Cardiac septum (tissue), 1 donor: ENCODE measurements at regions not wholly inside any gene's neighbourhood (a gene's known extent, or its start where the extent isn't known, plus 50 kb on each side); places are given as distances from the start of the nearest gene placed in this dataset.

Source experiments
- DNase-seq: peaks from one replicate; pipeline ENCODE4 v3.0.0-alpha.2; 2020; ENCODE audit warnings: low spot score
- intact Hi-C: fragments of 100-400 bp; cut with DNase I; formaldehyde crosslinking; loops from one replicate; pipeline ENCODE4 v1.14.0; 2022
- donor health status: DM: no; HTN: no; CAD: no.

DNA sequence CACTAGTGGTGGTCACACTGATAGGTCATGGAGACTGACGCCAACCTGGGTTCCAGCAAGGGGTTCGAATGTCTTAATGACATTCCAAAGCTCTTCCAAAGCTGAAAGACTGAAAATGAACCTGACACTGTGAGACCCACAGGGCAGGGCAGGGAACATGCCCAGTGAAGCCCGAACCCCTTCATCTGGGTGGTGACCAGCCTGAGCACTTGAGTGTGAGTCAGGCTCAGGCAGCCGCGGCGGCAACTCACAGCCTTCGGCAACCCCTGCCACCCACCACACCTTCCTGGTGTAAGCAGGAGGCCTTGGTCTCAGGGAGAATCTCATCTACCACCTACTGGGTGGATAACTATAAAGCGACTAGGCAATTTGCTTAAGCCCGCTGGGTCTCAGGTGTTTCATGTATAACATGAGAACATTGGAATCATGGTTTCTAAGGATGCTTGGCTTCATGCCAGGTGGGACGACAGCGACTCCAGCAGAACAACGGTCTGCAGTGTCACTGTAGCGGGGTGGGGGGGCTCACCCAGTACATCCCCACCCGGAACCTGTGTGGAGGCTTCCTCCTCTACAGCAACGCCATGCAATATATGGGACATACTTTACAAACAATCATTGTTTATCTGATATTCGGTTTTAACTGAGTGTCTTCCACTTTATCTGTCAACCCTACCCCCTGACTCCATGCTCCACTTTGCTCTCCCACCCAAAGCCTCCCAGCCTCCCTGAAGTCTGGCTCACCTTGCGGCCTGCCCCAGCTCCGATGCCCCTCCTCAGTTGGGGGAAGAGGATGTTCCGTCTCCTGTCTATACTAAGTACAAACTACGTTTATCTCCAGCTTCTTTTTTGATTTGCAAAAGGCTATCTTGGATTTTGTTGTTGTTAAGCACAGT is 125.0 kb upstream of the MEF2A start:
- intact Hi-C loops: no loop called here
- peak; percentile 66 for DNase-seq

DNA sequence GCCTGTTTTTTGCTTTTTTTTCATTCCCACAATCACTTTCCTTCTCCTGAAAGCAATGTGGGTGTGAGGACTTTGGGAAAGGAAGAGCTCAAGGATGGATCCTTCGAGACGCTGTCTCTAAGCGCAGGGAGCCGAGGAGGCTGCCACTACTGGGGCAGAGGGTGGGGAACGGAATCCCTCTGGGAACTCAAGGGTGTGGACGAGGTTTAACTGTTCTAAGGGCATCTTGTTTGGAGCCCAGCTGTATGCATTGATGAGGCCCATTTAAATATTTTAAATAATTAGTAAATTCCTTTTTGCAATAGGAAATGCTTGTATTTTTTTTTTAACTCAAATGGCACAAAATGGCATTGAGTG is 124.4 kb upstream of the MEF2A start:
- intact Hi-C loops: no loop called here
- peak; percentile 62 for DNase-seq

DNA sequence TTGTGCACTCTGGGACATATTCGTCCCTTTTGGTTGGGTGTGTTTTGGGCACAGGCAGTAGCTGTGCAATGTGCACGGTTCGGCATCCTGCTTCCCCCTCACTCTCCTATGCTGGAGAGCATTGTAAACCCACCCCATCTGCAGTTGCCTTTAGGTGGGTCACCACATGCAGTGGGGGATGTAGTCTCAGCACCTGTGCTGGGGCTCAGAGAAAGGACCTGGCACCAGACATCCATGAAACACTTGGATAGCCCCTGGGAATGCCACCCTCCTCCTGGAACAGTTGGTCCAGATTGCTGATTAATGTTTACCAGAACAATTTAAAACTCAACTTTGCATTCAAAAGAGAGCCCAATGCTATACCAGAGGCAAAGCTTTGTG is 123.9 kb upstream of the MEF2A start:
- no peak for DNase-seq
- intact Hi-C loops: loop anchor here (1.0 kb wide), 1 partner anchor 11 kb away; no protein-coding TSS in a partner anchor

DNA sequence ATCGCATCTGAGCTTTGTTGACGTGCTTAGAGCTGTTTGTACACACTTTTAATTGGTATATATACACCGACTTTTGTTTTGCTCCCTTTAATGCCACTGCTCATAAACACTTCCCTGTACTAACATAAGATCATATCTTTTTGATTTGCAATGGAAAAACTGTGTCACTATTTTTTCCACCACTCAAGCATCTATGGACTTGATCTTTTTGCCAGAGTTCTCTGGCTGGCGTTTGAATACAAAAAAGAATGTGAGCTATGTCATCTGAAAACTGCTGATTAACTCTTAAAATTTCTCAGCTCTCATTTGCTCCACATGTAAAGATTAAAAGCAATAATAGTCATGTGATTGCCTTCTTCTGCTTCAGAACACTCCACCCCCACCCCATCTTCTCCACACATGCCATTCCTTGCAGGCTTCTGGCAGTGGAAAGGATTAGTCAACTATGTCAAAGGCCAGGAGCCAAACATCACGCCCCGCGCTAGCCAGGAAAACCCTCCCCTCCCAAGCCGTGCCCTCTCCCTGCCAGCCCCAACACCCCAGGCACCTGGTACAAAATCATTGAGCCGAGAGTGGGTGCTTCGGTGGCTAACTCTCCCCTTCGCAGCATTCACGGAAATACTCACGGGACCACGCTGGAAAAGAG is 123.4 kb upstream of the MEF2A start:
- DNase-seq: peak; percentile 90
- intact Hi-C loops: loop anchor here (1.0 kb wide), 1 partner anchor 11 kb away; no protein-coding TSS in a partner anchor

DNA sequence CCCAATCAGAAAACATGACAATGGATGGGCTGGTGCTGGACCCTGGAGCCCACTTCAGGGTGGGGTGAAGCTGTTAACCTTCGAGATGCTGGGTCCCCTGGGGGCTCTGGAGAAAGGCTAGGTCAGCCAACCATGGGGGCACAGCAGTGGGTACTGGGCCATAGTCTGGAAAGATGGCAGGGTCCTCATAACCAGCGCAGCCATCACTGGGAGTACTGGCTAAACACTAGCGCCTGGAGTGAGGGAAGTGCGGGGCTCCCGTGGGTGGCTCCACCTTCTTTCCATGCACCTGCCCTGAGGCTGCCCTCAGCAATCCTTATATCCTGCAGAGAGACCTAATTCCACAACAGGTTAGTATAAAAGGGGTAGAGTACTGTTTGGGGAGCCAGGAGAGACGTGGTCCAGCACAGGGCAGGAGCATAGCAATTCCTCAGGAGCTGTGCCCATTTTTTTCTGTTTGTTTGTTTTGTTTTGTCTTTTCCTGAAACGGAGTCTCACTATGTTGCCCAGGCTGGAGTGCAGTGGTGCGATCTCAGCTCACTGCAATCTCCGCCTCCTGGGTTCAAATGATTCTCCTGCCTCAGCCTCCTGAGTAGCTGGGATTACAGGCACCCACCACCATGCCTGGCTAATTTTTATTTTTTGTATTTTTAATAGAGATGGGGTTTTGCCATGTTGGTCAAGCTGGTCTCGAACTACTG is 122.6 kb upstream of the MEF2A start:
- intact Hi-C loops: no loop called here
- no peak for DNase-seq

DNA sequence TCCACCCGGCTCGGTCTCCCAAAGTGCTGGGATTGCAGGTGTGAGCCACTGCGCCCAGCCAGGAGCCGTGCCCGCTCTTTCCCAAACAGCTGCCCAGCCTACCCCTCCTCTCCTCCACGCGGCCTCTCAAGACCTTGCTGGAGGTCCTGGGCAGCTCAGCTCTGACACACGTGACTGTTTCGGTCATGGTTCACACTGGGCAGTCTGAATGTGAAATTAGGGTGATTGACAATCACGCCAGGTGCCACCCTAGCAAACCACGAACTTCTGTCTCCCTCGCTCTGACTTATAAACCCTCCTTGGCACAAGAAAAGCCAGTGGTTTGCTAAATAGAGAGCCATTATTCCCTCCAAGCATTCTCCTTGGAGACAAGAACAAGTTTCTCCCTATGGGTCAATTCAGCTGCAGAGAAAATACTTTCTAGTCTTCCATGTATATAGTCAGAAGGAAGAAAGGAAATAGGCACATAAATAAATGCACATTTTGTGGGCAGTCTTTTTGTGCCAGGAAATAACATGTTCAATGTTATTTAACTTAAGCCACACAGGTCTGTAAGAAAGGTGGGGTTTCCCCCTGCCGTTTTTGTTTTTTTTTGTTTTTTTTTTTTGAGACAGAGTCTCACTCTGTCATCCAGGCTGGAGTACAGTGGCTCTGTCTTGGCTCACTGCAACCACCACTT is 121.9 kb upstream of the MEF2A start:
- peak; percentile 70 for DNase-seq
- intact Hi-C loops: no loop called here

DNA sequence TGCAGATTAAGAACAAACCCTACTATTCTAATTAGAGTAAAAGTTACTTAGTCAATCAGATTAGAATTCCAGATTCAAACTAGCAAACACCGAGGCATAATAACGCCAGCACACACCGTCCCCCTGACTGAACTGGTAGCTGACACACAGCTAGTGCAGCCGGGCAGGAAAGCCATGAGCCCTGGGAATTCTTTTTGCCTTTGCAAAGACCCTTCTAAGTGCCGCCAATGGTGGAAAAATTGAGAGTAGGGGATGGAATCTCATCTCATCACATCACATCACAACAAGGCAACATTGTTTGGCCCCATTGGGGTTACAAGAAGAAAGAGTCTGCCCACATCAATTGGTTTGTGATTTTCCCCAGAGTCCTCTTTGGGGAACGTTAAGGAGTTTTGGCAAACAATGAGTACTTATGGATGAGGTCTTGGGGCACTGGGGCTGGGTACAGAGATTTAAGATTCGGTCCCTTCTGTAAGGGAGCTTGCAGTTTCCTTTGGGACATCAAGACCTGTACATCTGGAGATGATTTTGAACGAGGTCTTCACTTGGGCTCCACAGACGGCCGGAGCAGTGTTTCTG is 120.4 kb upstream of the MEF2A start:
- DNase-seq: no peak
- intact Hi-C loops: no loop called here

DNA sequence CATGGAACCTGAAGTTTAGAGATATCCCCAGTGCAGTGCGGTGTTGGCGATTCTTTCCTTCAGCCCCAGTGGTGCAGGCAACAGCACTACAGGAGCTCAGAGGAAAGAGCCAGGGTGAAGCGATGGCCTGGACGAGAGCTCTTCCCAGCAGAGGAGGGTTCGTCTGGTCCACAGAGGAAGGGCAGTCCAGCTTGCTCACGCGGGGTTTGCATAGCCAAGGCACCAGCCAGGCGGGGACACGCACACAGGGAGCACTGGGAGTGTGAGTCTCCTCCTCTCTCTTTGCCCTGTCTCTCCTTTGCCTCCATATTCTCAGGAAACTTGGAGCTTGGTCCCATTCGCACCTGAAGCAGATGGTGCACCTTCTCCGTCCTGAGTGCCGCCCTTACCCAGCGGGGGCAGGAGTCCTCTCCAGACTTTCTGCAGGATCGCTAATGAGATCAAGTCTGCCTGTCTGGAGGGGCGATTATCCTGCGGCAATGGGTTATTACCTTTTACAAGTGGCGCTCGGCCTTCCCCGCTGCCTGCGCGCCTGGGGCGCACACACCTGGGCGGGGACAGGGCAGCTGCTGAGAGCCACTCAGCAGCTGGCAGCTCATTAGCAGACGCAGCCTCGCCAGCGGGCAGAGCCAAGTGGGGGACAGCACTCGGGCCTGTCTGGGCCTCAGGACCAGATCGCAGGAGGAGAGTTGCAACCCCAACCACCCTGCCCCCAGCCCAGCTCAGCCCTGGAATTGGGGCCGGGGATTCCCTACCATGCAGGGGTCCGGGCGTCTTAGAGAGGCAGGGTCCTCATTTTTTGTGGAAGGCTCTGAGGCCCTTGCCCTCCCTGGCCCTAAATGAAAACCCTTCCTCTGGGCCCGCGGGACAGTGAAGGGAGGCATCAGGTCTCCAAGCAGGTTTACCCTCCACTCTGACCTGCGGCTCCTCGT is 119.0 kb upstream of the MEF2A start:
- DNase-seq: no peak
- intact Hi-C loops: no loop called here

DNA sequence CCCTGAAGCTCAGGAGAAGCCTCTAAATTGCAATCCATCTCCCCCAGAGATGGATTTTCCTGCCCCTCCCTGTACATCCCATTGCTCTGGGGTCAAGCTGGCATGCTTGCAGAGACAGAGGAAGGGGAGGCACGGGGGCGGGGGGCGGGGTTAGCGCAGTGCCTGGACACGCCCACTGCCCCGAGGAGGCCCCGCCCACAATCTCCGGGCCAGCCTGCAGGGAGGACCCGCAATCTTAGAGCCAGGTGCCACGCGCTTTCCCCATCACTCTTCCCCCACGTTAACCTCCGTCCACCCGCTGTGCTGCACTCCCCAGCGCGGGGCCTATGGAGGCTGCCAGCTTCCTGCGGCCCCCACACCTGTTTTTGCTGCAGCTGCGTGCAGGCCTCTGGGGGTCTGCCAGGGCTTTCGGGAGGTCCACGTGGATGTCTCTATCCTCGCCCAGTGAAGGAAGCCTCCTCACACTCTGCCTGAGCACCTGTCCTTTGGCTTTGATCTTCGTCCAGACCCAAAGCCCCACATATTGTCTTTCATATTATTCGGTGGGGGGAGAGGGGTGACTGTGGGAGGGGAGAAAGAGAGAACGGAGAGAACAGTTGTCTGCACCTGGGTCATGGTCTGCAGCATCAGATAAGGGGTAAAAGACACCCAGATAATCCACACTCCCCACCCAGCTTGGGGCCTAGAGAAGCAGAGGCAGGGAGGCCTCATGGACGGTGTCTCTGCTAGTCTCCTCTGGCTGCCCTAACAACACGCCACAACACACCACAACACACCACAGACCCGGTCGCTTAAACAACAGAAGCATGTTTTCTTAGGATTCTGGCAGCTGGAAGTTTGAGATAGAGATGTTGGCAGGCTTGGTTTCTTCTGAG is 118.0 kb upstream of the MEF2A start:
- no peak for DNase-seq
- intact Hi-C loops: no loop called here

DNA sequence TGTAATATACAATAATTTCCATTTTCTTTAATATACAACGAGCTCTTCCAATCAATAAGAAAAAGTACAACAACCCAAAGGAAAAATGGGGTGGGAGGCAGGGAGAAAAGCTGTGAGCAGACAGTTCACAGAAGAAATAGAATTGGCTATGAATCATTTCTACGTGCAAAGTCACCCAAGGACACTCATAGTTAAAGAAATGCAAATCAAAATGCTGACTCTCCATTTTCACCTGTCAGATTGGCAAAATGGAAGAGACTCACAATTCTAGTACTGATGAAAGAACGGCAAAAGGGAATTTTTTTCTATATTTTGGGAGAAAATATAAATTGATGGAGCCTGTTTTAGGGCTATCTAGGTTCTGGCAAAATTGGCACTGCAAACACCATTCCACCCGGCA is 116.3 kb upstream of the MEF2A start:
- no peak for DNase-seq
- intact Hi-C loops: no loop called here

DNA sequence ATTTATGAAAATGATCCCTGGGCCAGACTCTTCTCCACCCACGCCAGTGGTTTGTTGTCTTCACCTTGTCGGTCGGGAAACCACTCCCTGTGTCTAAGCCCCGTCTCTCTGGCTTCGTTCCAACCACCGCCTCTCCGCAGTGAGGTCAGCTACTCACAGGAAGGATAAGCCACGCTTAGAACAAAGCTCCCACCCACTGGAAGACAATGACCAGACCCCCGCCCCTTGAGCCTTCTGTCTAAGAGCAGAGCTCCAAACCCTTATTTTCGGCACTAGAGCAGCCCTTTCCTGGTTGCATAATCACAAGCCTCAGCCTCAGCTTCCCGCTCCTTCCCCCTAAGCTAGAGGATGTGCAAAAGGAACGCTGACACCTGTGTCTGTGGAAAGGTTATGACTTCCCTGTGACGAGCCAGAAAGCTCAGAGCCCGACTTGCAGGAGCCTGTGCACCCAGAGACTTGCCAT is 114.9 kb upstream of the MEF2A start:
- intact Hi-C loops: no loop called here

DNA sequence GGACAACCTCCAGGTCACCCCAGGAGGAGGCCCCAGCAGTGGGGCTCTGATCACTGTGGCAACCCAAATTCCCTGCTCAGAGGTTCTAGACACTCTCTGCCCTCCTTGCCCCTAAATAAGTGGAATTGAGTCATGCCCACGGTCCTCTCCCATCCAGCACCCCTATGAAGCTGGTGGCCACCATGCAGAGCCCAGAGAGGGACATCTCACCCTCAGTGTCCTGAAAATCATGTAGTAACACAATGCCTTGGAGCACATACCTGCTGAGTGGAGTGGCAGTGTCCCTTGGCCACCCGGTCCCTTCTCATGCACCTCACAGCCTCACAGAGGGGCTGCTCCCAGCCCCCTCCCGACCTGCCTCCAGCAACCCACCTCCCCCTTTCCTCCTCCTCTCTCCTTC is 114.3 kb upstream of the MEF2A start:
- intact Hi-C loops: no loop called here
- no peak for DNase-seq

More for the DNA sequence above, 114.9 kb upstream of the MEF2A start:
- peak; percentile 90 for DNase-seq

DNA sequence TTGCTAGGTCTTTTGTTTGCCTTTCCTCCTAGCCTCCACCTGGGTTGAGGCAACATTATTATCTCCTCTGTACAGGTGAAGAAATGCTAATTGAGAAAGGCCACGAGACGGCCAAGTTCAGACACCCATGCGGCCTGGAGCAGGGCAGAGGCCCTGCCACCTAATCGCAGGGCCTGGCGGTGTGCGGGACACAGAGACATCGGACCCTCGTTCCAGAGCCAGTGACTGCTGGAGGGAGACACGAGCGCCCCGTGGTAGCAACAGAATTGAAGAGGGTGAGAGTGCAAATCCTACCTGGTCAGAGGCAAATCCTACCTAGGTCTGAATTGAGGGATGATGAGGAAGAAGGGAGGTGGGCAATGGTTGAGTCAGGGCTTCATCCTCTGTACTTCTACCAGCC is 113.8 kb upstream of the MEF2A start:
- intact Hi-C loops: no loop called here
- DNase-seq: no peak

DNA sequence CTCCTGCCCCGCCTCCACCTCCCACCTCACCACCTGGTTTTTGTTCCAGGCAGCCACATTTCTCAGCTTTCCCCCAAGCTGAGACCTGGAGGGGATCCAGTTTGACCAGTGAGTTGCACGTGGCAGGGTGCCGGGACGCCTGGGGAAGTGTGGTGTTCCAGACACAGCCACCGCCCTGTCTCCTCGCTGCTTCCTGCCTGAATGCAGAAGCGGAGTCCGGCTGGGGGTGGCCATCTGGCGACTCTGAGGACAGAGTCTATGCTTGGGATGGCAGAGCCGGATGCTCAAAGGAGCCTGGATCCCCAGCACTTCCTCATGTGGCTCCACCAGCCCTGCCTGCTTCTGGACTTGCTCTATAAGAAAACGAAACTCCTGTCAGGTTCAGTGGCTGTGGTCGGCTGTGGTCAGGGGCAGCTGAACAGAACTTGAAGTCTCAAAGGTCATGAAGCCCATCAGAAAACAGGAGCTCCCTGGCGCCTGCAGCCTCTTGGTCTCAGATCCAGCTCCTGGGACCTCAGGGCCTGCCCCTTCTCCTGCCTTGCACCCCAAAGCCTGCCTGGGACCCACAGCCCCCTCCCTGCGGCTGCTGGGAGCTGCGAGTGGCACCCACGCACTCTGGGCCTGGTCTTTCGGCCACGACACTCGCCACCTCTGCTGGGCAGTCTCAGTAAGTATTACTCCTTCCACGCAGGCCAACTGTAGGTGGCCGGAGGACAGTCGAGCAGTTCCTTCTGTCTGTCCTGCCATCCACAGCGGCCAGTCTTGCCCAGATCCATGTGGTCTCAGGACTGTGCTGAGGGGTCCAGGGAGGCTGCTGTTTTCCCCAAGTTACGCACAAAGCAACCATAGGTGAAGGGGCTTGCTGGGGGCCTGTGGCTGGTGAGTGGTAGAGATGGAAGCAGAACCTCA is 112.8 kb upstream of the MEF2A start:
- intact Hi-C loops: loop anchor here (1.0 kb wide), 1 partner anchor 11 kb away; no protein-coding TSS in a partner anchor
- DNase-seq: peak; percentile 93

DNA sequence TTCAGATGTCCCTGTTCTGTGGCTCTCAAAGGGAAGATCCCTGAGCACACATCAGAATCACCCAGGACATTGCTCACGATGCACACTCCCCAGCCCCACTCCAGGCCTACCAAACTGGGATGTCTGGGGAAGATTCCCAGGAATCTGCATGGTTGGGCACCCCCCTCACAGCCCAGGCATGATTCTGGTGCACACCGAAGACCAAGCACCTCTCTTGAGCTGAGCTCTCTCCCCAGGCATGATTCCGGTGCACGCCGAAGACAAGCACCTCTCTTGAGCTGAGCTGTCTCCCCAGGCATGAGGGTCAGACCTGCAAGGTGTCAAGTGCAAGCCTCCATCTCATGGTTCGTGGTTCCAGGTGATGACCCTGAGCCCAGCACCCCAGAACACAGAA is 112.2 kb upstream of the MEF2A start:
- DNase-seq: peak; percentile 71
- intact Hi-C loops: loop anchor here (1.0 to 2.0 kb wide), 3 partner anchors 11 to 53 kb away; no protein-coding TSS in a partner anchor

DNA sequence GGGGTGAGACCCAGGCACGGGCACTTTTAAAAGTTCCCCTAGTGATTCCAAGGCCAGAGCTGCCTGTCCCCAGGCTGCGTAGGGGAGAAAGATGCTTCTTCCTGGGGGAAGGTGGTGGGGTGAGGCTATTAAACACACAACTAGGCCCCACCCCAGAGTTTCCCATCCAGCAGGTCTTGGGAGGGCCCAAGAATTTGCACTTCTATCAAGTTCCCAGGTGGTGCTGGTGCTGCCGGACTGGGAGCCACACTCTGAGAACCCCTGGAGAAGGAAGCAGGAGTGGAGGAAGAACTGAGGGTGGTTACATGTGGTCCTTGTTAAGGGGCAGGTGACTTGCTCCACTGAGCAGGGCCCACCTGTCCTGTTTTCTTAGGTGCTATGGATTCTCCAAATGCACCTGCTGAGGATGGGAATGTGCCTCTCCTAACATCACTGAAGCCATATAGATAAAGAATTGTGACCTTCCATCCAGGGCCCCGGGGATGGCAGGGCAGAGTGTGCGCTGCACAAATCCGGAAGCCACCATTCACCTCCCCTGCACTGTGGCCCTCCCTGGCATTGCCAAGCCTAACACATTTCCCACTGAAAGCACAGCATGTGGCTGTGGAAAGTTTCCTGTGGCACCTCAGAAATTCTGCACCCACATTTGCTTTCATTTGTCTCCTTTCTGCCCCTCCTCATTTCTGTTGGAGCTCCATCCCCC is 111.5 kb upstream of the MEF2A start:
- peak; percentile 73 for DNase-seq
- intact Hi-C loops: loop anchor here (2.0 kb wide), 2 partner anchors 21 to 53 kb away; no protein-coding TSS in a partner anchor
